GM23338 (cell line): ENCODE measurements at regions not wholly inside any gene's neighbourhood (a gene's known extent, or its start where the extent isn't known, plus 50 kb on each side); places are given as distances from the start of the nearest gene placed in this dataset.

ENCODE experiments used
- ATAC-seq: fragments of 200-7000 bp; cut with Tn5 transposase; 3 replicates; pipeline ENCODE4 v1.9.1; 2020
- DNase-seq: peaks from one replicate; pipeline ENCODE4 v3.0.0-alpha.2; 2015; ENCODE audit warnings: low spot score
- H2AFZ ChIP-seq: fragments of 200-600 bp; sonication (generic); 2 replicates; pipeline ENCODE4 v1.8.0; 2016; ENCODE audit warnings: antibody characterized with exemption, mild to moderate bottlenecking, moderate library complexity
- H3F3A ChIP-seq: fragments of 200-600 bp; sonication (generic); replicated peaks from 2 replicates; pipeline ENCODE4 v1.8.0; 2017; ENCODE audit warnings: antibody characterized with exemption, mixed run types, low read depth
- H3K27ac ChIP-seq: fragments of 200-600 bp; sonication (generic); 2 replicates; pipeline ENCODE4 v1.6.1; 2016; ENCODE audit warnings: low read depth
- H3K27me3 ChIP-seq: fragments of 200-600 bp; sonication (generic); 2 replicates; pipeline ENCODE4 v1.8.0; 2016; ENCODE audit warnings: mild to moderate bottlenecking, mixed run types, moderate library complexity; ENCODE audit not compliant: insufficient read depth
- H3K36me3 ChIP-seq: fragments of 200-600 bp; sonication (generic); 2 replicates; pipeline ENCODE4 v1.8.0; 2016; ENCODE audit warnings: mild to moderate bottlenecking; ENCODE audit not compliant: insufficient read depth
- H3K4me1 ChIP-seq: fragments of 200-600 bp; sonication (generic); 2 replicates; pipeline ENCODE4 v1.8.0; 2016; ENCODE audit warnings: mild to moderate bottlenecking, moderate library complexity; ENCODE audit not compliant: insufficient read depth
- H3K4me2 ChIP-seq: fragments of 200-600 bp; sonication (generic); 2 replicates; pipeline ENCODE4 v1.7.1; 2017; ENCODE audit warnings: mixed run types
- H3K4me3 ChIP-seq: fragments of 200-600 bp; sonication (generic); 2 replicates; pipeline ENCODE4 v1.6.1; 2016; ENCODE audit warnings: mixed run types
- H3K79me2 ChIP-seq: fragments of 200-600 bp; sonication (generic); replicated peaks from 2 replicates; pipeline ENCODE4 v1.8.0; 2017; ENCODE audit warnings: mild to moderate bottlenecking; ENCODE audit not compliant: insufficient read depth
- H3K9me2 ChIP-seq: fragments of 200-600 bp; sonication (generic); 2 replicates; pipeline ENCODE4 v1.8.0; 2017; ENCODE audit not compliant: insufficient read depth
- H4K20me1 ChIP-seq: fragments of 200-600 bp; sonication (generic); replicated peaks from 2 replicates; pipeline ENCODE4 v1.8.0; 2017; ENCODE audit warnings: mild to moderate bottlenecking; ENCODE audit not compliant: insufficient read depth
- H3K27ac Mint-ChIP-seq: 2 replicates; pipeline ENCODE4 v1.8.0; 2020; ENCODE audit warnings: inconsistent platforms, mild to moderate bottlenecking, moderate library complexity, mixed read lengths
- H3K27me3 Mint-ChIP-seq: 3 replicates; pipeline ENCODE4 v1.8.0; 2022; ENCODE audit warnings: low read depth, mild to moderate bottlenecking, moderate library complexity, mixed read lengths, inconsistent platforms; ENCODE audit not compliant: insufficient read depth, poor library complexity
- H3K36me3 Mint-ChIP-seq: 3 replicates; pipeline ENCODE4 v1.8.0; 2021; ENCODE audit warnings: low read depth, mild to moderate bottlenecking, inconsistent platforms, moderate library complexity, mixed read lengths
- H3K4me1 Mint-ChIP-seq: 3 replicates; pipeline ENCODE4 v1.8.0; 2020; ENCODE audit warnings: mild to moderate bottlenecking, inconsistent platforms, mixed read lengths
- H3K4me3 Mint-ChIP-seq: 3 replicates; pipeline ENCODE4 v1.8.0; 2021; ENCODE audit warnings: moderate library complexity, mild to moderate bottlenecking, inconsistent platforms, mixed read lengths
- H3K9me3 Mint-ChIP-seq: 3 replicates; pipeline ENCODE4 v1.8.0; 2020; ENCODE audit warnings: moderate library complexity, mild to moderate bottlenecking, inconsistent platforms, mixed read lengths
- CREB1 ChIP-seq: fragments of 250-450 bp; sonication (Bioruptor Pico); IDR thresholded peaks from 2 replicates; pipeline ENCODE4 v1.5.0; 2020; ENCODE audit warnings: low read depth, mild to moderate bottlenecking, moderate library complexity
- EZH2phosphoT487 ChIP-seq: fragments of 200-600 bp; sonication (generic); IDR thresholded peaks from one replicate; pipeline ENCODE4 v1.8.1; 2018; ENCODE audit warnings: antibody characterized with exemption; ENCODE audit not compliant: unreplicated experiment
- JUNB ChIP-seq: IDR thresholded peaks from one replicate; pipeline ENCODE4 v1.6.1; 2016; ENCODE audit warnings: antibody characterized with exemption; ENCODE audit not compliant: unreplicated experiment
- NANOG ChIP-seq: IDR thresholded peaks from 2 replicates; pipeline ENCODE4 v1.6.1; 2016; ENCODE audit warnings: antibody characterized with exemption, borderline replicate concordance
- POLR2AphosphoS5 ChIP-seq: IDR thresholded peaks from 2 replicates; pipeline ENCODE4 v1.6.1; 2016; ENCODE audit warnings: antibody characterized with exemption, low read depth
- STAT1 ChIP-seq: IDR thresholded peaks from one replicate; pipeline ENCODE4 v1.6.1; 2016; ENCODE audit warnings: antibody characterized with exemption; ENCODE audit not compliant: unreplicated experiment
- ZNF114 ChIP-seq: fragments of 250-450 bp; sonication (Bioruptor Pico); IDR thresholded peaks from 2 replicates; pipeline ENCODE4 v1.5.0; 2020; ENCODE audit warnings: mild to moderate bottlenecking, moderate library complexity
- ZNF331 ChIP-seq: fragments of 250-450 bp; sonication (Bioruptor Pico); IDR thresholded peaks from 2 replicates; pipeline ENCODE4 v1.5.0; 2020; ENCODE audit warnings: low read depth, mild to moderate bottlenecking, moderate library complexity
- TF ChIP-seq, protein P1 (sequence below): fragments of 250-450 bp; sonication (Bioruptor Pico); IDR thresholded peaks from 2 replicates; pipeline ENCODE4 v1.5.0; 2020; ENCODE audit warnings: mild to moderate bottlenecking, moderate library complexity
- TF ChIP-seq, protein P2 (sequence below): IDR thresholded peaks from 2 replicates; pipeline ENCODE4 v1.6.1; 2016; ENCODE audit warnings: antibody characterized with exemption
- TF ChIP-seq, protein P3 (sequence below): IDR thresholded peaks from one replicate; pipeline ENCODE4 v1.6.1; 2018; ENCODE audit warnings: antibody characterized with exemption; ENCODE audit not compliant: unreplicated experiment

DNA sequence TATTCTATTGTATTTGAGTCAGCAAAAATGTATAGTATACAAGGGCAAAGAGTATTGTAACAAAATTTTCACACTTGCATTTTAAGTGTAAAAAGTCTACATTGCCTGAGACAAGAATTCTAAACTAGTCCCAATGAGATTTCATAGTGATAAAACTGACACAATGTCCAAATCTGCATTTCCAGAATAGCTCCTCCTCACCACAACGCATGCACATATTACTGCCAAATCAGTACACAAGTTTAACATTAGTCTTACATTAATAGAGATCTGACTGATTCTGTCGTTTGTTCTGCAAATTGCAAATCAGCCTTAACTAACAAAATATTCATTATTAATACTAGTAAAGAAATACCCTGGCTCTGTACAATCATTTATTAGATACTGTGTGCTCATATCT, 222.2 kb upstream of the NEIL3 start:
- Histone ChIP-seq H3K79me2 (no peaks in the 10 kb centered on the region), H3K27me3 (no peaks in the 10 kb centered on the region)
- no peak for ATAC-seq

DNA sequence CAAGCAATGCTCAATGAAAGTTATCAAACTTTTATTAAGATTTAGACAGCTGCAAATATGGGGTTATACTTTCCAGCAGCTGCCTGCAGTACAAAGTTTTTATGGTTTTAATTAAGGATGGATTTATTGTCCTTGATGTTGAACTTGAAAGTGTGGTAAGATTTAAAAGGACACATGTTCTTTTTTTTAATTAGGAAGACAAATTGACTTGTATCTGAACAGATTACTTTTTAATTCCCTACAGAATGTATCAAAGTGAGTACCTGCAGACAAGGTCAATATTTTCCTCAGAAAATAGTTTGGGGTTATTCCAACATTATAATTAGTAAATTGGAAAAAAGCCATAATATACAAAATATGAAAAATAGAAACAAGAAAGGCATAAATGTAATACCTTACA, 218.2 kb upstream of the NEIL3 start:
- Histone ChIP-seq H2AFZ (no peak overlapping the region), H3K79me2 (no peaks in the 10 kb centered on the region), H3K4me1 (0 out of 2 replicates have a peak, but pooled peaks cover 3% of the 10 kb centered on the region), H3K27ac (no peak overlapping the region), H3K4me2 (no peak overlapping the region), H3K36me3 (no peaks in the 10 kb centered on the region), H3K9me2 (no peaks in the 10 kb centered on the region), H3K4me3 (no peak overlapping the region), H3F3A (no peaks in the 10 kb centered on the region), H4K20me1 (no peaks in the 10 kb centered on the region), H3K27me3 (no peaks in the 10 kb centered on the region)
- no peaks in the 10 kb centered on the region for H3K36me3 Mint-ChIP-seq
- no peak overlapping the region for H3K4me3 Mint-ChIP-seq
- no peaks in the 10 kb centered on the region for H3K27me3 Mint-ChIP-seq
- H3K27ac Mint-ChIP-seq: no peak overlapping the region
- DNase-seq: no peak
- no peaks in the 10 kb centered on the region for H3K9me3 Mint-ChIP-seq
- no peak for ATAC-seq
- H3K4me1 Mint-ChIP-seq: no peaks in the 10 kb centered on the region
- TF ChIP-seq ZNF114 (CRISPR knock-in tag) (no peak), CREB1 (CRISPR knock-in tag) (no peak), EZH2phosphoT487 (no peak), NANOG (no peak), STAT1 (no peak), POLR2AphosphoS5 (no peak), JUNB (no peak), ZNF331 (no peak)
- TF ChIP-seq, protein P1, sequence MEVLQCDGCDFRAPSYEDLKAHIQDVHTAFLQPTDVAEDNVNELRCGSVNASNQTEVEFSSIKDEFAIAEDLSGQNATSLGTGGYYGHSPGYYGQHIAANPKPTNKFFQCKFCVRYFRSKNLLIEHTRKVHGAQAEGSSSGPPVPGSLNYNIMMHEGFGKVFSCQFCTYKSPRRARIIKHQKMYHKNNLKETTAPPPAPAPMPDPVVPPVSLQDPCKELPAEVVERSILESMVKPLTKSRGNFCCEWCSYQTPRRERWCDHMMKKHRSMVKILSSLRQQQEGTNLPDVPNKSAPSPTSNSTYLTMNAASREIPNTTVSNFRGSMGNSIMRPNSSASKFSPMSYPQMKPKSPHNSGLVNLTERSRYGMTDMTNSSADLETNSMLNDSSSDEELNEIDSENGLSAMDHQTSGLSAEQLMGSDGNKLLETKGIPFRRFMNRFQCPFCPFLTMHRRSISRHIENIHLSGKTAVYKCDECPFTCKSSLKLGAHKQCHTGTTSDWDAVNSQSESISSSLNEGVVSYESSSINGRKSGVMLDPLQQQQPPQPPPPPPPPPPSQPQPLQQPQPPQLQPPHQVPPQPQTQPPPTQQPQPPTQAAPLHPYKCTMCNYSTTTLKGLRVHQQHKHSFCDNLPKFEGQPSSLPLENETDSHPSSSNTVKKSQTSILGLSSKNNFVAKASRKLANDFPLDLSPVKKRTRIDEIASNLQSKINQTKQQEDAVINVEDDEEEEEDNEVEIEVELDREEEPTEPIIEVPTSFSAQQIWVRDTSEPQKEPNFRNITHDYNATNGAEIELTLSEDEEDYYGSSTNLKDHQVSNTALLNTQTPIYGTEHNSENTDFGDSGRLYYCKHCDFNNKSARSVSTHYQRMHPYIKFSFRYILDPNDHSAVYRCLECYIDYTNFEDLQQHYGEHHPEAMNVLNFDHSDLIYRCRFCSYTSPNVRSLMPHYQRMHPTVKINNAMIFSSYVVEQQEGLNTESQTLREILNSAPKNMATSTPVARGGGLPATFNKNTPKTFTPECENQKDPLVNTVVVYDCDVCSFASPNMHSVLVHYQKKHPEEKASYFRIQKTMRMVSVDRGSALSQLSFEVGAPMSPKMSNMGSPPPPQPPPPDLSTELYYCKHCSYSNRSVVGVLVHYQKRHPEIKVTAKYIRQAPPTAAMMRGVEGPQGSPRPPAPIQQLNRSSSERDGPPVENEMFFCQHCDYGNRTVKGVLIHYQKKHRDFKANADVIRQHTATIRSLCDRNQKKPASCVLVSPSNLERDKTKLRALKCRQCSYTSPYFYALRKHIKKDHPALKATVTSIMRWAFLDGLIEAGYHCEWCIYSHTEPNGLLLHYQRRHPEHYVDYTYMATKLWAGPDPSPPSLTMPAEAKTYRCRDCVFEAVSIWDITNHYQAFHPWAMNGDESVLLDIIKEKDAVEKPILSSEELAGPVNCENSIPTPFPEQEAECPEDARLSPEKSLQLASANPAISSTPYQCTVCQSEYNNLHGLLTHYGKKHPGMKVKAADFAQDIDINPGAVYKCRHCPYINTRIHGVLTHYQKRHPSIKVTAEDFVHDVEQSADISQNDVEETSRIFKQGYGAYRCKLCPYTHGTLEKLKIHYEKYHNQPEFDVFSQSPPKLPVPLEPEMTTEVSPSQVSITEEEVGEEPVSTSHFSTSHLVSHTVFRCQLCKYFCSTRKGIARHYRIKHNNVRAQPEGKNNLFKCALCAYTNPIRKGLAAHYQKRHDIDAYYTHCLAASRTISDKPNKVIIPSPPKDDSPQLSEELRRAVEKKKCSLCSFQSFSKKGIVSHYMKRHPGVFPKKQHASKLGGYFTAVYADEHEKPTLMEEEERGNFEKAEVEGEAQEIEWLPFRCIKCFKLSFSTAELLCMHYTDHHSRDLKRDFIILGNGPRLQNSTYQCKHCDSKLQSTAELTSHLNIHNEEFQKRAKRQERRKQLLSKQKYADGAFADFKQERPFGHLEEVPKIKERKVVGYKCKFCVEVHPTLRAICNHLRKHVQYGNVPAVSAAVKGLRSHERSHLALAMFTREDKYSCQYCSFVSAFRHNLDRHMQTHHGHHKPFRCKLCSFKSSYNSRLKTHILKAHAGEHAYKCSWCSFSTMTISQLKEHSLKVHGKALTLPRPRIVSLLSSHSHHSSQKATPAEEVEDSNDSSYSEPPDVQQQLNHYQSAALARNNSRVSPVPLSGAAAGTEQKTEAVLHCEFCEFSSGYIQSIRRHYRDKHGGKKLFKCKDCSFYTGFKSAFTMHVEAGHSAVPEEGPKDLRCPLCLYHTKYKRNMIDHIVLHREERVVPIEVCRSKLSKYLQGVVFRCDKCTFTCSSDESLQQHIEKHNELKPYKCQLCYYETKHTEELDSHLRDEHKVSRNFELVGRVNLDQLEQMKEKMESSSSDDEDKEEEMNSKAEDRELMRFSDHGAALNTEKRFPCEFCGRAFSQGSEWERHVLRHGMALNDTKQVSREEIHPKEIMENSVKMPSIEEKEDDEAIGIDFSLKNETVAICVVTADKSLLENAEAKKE (CRISPR knock-in tag): no peak
- TF ChIP-seq, protein P2, sequence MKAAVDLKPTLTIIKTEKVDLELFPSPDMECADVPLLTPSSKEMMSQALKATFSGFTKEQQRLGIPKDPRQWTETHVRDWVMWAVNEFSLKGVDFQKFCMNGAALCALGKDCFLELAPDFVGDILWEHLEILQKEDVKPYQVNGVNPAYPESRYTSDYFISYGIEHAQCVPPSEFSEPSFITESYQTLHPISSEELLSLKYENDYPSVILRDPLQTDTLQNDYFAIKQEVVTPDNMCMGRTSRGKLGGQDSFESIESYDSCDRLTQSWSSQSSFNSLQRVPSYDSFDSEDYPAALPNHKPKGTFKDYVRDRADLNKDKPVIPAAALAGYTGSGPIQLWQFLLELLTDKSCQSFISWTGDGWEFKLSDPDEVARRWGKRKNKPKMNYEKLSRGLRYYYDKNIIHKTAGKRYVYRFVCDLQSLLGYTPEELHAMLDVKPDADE: no peak
- TF ChIP-seq, protein P3, sequence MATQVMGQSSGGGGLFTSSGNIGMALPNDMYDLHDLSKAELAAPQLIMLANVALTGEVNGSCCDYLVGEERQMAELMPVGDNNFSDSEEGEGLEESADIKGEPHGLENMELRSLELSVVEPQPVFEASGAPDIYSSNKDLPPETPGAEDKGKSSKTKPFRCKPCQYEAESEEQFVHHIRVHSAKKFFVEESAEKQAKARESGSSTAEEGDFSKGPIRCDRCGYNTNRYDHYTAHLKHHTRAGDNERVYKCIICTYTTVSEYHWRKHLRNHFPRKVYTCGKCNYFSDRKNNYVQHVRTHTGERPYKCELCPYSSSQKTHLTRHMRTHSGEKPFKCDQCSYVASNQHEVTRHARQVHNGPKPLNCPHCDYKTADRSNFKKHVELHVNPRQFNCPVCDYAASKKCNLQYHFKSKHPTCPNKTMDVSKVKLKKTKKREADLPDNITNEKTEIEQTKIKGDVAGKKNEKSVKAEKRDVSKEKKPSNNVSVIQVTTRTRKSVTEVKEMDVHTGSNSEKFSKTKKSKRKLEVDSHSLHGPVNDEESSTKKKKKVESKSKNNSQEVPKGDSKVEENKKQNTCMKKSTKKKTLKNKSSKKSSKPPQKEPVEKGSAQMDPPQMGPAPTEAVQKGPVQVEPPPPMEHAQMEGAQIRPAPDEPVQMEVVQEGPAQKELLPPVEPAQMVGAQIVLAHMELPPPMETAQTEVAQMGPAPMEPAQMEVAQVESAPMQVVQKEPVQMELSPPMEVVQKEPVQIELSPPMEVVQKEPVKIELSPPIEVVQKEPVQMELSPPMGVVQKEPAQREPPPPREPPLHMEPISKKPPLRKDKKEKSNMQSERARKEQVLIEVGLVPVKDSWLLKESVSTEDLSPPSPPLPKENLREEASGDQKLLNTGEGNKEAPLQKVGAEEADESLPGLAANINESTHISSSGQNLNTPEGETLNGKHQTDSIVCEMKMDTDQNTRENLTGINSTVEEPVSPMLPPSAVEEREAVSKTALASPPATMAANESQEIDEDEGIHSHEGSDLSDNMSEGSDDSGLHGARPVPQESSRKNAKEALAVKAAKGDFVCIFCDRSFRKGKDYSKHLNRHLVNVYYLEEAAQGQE: no peak

More for the DNA sequence above, 222.2 kb upstream of the NEIL3 start:
- no peaks in the 10 kb centered on the region for H3F3A ChIP-seq
- H3K4me1 Mint-ChIP-seq: peaks cover 8% of the 10 kb centered on the region
- no peak overlapping the region for H2AFZ ChIP-seq
- H3K9me3 Mint-ChIP-seq: no peaks in the 10 kb centered on the region
- peaks cover 9% of the 10 kb centered on the region; the same call in 1 of the 2 replicates for H3K4me1 ChIP-seq
- H3K36me3 Mint-ChIP-seq: no peaks in the 10 kb centered on the region
- no peak overlapping the region for H3K4me3 ChIP-seq
- no peak overlapping the region for H3K4me3 Mint-ChIP-seq
- H3K36me3 ChIP-seq: no peaks in the 10 kb centered on the region
- H3K27me3 Mint-ChIP-seq: no peaks in the 10 kb centered on the region
- TF ChIP-seq CREB1 (CRISPR knock-in tag): no peak
- no peaks in the 10 kb centered on the region for H3K9me2 ChIP-seq
- DNase-seq: no peak
- H4K20me1 ChIP-seq: no peaks in the 10 kb centered on the region
- H3K4me2 ChIP-seq: no peak overlapping the region
- no peak overlapping the region for H3K27ac Mint-ChIP-seq
- H3K27ac ChIP-seq: no peak overlapping the region
